GM20000 (cell line): ENCODE measurements at regions not wholly inside any gene's neighbourhood (a gene's known extent, or its start where the extent isn't known, plus 50 kb on each side); places are given as distances from the start of the nearest gene placed in this dataset.

Experiments used
- DNase-seq: peaks from one replicate; pipeline ENCODE4 v3.0.0; 2012; ENCODE audit warnings: low spot score
- CTCF ChIP-seq: IDR thresholded peaks from 2 replicates; pipeline ENCODE4 v1.5.1; 2012; ENCODE audit warnings: mild to moderate bottlenecking, control low read depth; ENCODE audit errors: extremely low read depth, missing control alignments

- DNase-seq: no peak
- TF ChIP-seq CTCF: no peak
Observed at GRCh38 chr13:44101347-44102083, 221.8 kb downstream of the LACC1 start.

GRCh38 chr13:44103429-44104196, 223.9 kb downstream of the LACC1 start:
- TF ChIP-seq CTCF: no peak
- no peak for DNase-seq

- no peak for DNase-seq
- TF ChIP-seq CTCF: no peak
Observed at GRCh38 chr13:44104197-44104490, 224.4 kb downstream of the LACC1 start.

GRCh38 chr13:44104969-44105368, 225.3 kb downstream of the LACC1 start:
- TF ChIP-seq CTCF: no peak
- no peak for DNase-seq

- TF ChIP-seq CTCF: no peak
- no peak for DNase-seq
Observed at GRCh38 chr13:44106266-44107152, 226.8 kb downstream of the LACC1 start.

- no peak for DNase-seq
- no peak for TF ChIP-seq CTCF
Observed at GRCh38 chr13:44107357-44108121, 227.8 kb downstream of the LACC1 start.
